GDM1 (cell line): ENCODE measurements at regions not wholly inside any gene's neighbourhood (a gene's known extent, or its start where the extent isn't known, plus 50 kb on each side); places are given as distances from the start of the nearest gene placed in this dataset.
"Not testable (repeated sequence)": the region's sequence is repeated elsewhere in the genome, so short reads cannot be mapped to it uniquely, and the experiment has no call there.

Source experiments
- DNase-seq: peaks from one replicate; lab custom pipeline; 2025; lab: John Stamatoyannopoulos, UW

- no peak for DNase-seq
Measured at GRCh38 chr4:189514209-189514608, 426.5 kb upstream of the FRG1 start.

DNA sequence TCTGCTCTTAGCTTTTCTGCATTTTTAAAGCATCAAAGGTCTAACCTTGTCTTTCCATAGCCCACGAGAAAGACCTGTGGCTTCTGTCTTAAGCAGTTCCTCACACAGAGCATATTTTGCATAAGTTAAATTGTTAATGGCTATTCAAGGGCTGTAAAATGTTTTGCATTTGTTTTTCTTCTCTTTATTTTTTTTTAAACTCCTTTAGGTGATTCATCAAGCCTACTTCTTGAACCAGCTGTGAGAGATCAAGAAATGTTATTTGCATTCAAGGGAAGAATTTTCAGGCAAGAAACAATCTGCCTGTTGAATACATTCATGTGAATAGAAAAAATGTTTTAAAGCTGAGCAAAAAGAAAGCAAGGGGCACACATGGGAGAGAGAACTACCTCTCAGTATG, 423.8 kb upstream of the FRG1 start:
- DNase-seq: no peak

GRCh38 chr4:189519186-189519585, 421.5 kb upstream of the FRG1 start:
- DNase-seq: no peak

- no peak for DNase-seq
Measured at GRCh38 chr4:189525304-189525703, 415.4 kb upstream of the FRG1 start.

GRCh38 chr4:189530848-189531247, 409.8 kb upstream of the FRG1 start:
- no peak for DNase-seq

- DNase-seq: no peak
Measured at GRCh38 chr4:189533603-189534002, 407.1 kb upstream of the FRG1 start.

DNA sequence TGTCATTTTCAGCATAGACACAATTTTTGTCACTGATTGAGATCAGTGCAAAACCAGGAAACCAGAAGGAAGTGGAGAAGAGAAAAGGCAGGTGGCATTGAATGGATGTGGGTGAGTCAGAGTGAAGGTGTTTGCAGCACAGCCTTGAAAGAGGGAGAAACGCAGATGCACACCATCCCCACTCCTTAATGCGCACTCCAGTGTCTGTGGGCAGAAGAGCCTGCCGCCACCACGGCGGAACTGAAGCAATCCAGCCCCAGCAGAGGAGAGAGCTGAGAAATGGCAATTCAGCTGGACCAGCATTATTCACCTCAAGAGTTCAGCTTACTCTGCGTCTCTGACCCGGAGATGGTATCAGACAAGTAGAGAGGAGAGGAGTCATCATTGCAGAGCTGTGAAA, 393.1 kb upstream of the FRG1 start:
- no peak for DNase-seq

- no peak for DNase-seq
Measured at GRCh38 chr4:189548484-189549125, 392.1 kb upstream of the FRG1 start.

DNA sequence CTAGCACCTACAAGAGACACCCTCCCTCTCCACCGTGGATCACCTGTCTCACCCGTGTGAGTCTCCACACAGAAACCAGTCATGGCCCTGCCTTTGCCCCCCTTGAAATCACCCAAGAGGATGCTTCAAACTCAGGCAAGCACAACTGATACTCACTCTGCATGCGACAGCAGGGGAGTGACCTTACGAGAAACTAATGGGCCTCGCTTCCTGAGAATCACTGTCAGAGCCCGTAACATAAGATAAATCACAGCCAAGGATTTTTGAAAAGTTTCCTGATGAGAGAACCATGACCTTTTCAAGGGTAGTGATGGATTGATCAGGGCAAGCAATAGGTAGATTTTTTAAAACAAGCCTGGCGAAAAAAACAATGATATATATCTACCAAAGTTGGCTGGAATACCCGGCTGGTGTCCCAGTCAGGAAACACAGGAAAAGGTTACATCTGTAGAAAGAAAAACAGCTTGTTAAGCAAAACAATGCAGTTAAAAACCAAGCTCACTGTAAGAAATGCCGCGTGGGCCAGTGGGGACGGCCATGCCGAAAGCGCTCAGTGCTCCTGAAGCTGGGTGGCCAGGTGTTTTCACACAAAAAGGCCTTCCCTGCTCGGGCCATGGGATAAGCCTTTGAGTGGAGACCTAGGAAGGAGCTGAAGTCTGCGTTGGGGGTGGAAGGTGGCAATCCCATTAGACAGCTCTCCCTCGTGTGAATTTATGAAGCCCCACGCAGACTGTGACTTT, 388.6 kb upstream of the FRG1 start:
- DNase-seq: not testable (repeated sequence)

DNA sequence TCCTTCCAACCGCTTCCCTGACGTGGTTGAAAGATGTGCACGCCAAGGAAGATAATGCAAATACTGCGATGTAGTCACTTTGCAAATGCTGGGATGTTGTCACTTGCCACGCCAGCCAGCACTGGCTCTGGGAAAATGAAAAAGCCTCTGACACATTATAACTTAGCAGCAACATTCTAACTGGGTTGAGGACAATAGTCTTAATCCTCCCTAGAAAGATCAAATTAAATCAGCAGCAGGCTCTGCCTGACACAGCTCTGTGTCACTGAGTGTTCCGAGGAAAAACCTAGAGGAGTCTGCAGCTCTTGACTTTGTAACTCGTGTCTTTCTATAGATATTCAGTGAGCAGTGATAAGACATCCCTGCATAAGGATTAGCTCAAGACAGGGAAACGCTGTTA, 380.1 kb upstream of the FRG1 start:
- DNase-seq: not testable (repeated sequence)

DNA sequence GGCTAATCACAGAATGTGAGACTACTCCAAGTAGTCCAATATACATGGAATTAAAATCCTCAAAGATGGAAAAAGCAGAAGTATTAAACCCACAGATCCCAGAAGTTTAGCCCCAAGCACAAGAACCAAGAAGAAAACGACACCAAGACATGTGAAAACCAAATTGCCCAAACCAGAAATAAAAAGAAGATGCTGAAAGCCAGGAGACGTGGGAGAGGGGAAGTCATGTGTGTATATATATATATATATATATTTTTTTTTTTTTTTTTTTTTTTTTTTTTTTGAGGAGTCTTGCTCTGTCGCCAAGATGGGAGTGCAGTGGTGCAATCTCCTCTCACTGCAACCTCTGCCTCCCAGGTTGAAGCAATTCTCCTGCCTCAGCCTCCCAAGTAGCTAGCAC, 376.9 kb upstream of the FRG1 start:
- not testable (repeated sequence) for DNase-seq

DNA sequence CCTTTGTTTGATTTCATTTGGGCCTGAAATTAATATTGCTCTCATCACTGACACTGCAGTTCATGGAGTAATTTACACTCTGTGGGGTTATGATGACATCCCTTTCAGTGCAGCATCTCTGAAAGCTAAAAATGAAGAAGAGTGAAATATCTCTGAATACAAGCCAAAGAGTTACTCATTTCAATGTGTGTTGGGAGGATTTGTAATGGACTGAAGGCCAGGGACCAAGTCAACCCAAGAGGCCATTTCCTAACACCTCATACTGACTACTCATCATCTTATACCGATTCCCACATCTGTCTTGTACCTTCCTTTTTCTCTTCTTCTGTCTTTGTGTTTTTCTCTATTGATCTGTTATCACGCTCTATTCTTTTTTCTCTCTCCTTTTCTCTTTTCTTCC, 374.4 kb upstream of the FRG1 start:
- not testable (repeated sequence) for DNase-seq

- DNase-seq: peak; percentile 32
Measured at GRCh38 chr4:189566900-189567299, 373.8 kb upstream of the FRG1 start.

DNA sequence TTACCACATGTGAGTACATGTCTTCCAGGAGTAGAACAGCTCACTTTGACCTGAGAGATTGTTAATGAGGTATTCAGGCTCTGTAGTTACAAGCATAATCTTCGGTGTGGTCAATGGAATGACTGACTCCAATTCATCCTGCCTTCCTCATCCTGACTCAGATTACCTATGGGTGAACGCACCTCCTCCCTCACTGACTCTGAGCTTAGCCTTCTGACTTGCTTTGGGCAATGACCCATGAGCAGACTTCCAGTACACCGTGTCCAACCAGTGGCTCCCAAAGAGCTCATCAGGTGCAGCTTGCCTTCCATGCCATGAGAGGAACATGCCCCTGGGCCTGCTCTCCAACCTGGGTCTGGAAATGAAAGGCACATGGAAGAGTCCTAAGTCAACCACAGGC, 361.0 kb upstream of the FRG1 start:
- not testable (repeated sequence) for DNase-seq

DNA sequence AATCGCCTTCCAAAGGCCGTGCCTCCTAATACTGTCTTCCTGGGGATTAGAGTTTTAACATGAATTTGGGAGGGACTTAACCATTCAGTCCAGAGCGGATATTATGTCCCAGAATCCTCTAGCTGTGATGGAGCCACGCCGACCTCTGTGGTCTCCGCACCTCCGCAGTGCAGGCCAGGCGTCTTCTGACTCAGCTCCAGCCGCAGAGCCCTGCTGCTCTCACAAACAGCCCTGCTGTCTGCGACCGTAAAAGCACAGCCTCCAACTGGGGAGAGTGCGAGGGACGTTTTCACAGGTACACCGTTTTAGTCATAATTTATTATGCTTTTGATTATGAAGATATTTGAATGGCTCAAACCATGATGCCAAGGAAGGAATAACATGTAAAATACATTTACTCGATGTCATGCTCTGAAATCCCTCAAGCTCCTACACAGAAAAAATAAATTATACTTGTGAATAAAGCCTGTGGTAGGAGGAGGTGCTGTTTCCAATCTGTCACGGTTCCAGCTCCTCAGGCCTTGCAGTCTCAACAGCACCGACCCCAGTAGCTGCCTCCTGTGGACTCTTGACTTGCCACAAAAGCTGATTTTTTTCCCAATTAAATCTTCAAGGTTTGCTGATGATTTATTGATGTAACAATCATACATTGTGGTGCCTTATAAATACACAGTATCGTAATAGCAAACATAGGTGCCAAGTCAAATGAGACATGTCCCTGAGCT, 353.6 kb upstream of the FRG1 start:
- not testable (repeated sequence) for DNase-seq

GRCh38 chr4:189589201-189589600, 351.5 kb upstream of the FRG1 start:
- DNase-seq: not testable (repeated sequence)

GRCh38 chr4:189592890-189593289, 347.8 kb upstream of the FRG1 start:
- no peak for DNase-seq

- DNase-seq: no peak
Measured at GRCh38 chr4:189597341-189597740, 343.3 kb upstream of the FRG1 start.

GRCh38 chr4:189600264-189600663, 340.4 kb upstream of the FRG1 start:
- no peak for DNase-seq

GRCh38 chr4:189600718-189601435, 339.8 kb upstream of the FRG1 start:
- DNase-seq: no peak

DNA sequence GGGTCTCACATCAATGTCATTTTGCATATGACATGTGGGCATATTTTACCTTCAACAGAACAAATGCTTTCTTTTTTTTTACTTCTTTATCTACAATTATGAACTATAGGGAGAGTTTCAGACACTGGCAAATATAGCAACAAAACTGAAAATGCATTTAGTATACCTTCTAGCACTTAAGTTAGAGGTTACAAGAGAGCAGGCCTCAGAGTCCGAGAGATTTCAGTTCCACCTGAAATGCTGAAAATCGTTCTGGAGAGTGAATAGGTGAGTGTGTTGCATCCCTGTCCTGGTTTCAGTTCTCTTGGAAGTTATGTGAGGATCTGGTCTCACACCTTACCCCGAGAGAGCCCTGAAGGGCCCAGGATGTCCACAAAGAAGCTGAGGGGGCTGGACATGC, 337.8 kb upstream of the FRG1 start:
- not testable (repeated sequence) for DNase-seq

DNA sequence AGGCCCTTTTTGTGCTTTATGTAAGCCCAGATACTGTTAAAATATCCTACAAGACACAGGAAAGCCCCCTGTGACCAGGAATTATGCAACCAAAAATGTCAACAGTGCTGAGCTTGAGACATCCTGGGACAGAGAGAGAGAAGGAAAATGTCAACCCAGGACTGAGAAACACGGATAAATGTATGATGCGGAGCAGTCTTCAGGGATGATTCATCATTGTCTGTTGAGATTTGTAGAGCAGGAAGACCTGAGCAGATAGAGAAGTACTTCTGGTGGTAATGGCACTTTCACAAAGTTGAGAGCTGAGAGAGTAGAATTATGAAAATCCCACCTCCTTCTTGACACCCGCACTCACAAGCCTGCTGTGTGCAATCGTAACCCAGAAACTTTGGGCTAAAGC, 330.1 kb upstream of the FRG1 start:
- not testable (repeated sequence) for DNase-seq
